ENCODE measurements at regions not wholly inside any gene's neighbourhood (a gene's known extent, or its start where the extent isn't known, plus 50 kb on each side); places are given as distances from the start of the nearest gene placed in this dataset.
A peak's percentile ranks its signal among the peaks of the same experiment; 100 is the strongest.
"Not testable (repeated sequence)": the region's sequence is repeated elsewhere in the genome, so short reads cannot be mapped to it uniquely, and the experiment has no call there.

DNA sequence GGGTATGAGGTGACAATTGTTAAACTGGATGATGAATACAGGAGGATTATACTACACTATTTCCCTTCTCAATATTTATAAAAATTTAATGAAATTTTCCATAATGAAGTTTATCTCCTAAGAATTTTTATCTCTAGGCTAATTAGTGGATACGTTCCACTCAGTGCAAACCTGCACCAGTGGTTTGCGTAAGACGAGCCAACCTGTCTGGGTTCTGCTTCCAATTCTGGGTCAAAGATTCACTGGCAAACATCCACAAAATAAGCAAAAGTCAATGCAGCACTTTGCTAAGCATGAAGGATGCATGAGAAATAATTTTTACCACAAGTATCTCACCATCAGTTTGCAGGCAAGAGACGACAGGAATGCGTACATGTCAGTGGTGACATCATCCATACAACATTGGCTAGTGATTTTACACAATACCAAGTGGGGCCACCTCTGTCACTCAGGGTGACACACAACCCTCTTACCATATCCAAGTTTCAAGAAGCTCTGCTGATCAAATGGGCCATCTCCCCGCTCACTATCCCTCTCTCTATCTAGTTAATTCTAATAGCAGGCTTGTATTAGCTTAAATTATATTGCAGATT is 51.7 kb downstream of the FAM50B start:
- peak; percentile 21 for DNase-seq

DNA sequence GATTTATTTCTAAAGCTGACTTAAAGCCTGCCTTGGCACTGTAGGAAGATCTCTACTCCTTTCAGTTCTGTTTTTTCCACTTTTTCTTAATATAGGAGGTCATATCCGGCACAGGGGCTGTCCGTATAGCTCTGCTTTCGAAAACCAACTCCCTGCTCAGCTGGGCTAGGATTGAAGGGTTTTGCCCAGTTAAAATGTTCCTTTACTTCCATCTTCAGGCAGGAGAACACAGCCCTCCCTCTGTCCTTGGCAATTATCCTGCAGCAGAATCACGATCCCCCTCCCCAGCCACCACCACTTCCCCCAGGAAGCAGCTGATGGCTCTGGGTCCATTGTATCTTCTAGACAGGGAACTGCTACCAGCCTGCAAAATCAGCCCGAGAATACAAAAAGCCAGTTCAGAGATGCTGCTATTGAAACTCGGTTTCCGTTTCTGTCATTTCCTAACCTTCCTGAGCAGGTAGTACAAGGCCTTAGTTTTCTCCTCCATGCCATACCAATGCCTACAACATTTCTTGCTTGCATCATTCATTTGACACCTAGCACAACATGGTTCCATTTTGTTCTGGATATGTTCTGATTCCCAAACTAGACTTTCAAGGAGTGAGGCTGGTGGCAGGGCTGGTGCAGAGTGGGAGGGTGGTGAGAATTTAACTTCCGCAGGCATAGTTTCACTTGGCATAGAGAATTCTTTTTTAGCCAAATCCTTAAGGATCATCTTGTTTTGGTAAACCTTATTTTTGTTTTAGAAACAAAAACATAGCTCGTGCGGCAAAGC is 53.9 kb downstream of the FAM50B start:
- DNase-seq = peak; percentile 70

- no peak for DNase-seq
Measured at GRCh38 chr6:3904518-3904917, 55.3 kb downstream of the FAM50B start.

DNA sequence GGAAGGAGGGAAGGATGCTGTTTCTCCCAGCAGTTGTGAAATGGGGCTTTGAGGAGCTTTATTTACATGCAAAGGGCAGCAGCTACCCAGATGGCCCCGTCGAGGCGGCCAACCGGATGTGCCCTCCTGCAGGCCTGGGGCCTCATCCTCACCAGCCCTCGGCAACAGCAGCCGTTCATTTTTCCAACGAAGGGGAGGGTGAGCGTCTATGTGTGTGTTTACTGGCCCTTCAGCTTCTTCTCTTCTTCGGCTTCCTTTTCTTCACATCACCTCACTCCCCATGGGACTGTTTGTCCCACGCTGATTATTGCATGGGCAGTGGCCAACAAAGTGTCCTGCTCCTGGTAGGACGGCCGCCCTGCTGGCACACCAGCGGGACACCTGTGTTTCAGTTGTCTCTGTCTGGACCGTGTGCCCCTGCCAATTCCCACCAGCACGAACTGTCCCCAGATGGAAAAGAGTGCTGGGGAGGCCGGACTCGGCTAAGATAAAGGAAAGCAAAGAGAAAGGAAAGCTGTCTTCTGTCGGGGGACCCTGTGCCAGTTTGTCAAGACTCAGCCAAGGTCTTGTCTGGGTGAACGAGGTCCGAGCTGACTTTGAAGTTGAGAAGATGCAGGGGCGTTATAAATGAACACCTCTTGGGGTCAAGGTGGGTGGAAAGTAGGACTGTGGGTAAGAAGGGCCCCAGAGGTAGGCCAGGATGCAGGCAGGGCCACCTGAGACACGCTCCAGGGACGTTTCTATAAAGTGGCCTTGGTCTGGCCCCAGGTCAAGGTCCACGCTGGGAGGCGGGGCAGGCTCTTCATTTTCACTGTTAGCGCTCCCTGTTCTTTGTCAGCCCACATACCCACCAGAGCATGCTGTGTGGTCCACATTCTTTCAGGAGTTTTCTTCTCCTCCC is 57.0 kb downstream of the FAM50B start:
- DNase-seq = no peak

- no peak for DNase-seq
Measured at GRCh38 chr6:3906846-3907151, 57.6 kb downstream of the FAM50B start.

DNA sequence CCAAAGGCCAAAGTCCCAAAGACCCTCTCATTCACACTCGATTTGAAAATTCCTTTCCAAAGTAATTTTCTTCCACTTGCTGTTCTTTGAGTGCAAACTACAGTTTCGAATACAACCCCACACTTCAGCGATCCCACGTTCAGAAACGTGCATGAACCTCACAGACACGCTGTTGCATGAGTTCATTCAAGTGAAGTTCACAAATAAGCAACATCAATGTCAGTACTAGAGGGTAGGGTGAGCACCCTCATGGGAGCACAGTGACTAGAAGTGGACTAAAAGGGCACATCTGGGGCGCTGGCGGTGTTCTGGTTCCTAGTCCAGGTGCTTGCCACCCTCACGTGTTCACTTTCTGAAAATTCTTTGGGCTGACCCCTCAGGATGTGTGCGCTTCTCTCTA is 59.0 kb downstream of the FAM50B start:
- no peak for DNase-seq

DNA sequence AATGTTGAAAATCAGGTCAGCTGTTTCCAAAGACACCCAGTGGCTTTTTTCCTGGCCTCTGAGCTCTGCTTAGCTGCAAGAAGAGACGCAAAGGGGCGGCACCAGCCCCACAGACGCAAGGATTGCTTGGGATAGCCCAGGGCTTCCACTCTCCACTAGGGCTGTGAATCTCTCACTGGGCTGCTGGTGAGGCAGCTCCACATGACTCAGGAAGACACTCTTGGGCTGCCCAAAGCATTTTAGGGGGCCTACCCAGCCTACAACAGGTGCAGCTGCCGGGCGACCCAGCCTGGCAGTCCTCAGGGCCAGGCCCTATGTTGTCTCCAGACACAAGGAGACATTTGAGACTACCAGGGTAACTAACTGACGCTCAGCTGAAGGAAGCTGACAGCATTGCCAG is 59.8 kb downstream of the FAM50B start:
- no peak for DNase-seq

DNA sequence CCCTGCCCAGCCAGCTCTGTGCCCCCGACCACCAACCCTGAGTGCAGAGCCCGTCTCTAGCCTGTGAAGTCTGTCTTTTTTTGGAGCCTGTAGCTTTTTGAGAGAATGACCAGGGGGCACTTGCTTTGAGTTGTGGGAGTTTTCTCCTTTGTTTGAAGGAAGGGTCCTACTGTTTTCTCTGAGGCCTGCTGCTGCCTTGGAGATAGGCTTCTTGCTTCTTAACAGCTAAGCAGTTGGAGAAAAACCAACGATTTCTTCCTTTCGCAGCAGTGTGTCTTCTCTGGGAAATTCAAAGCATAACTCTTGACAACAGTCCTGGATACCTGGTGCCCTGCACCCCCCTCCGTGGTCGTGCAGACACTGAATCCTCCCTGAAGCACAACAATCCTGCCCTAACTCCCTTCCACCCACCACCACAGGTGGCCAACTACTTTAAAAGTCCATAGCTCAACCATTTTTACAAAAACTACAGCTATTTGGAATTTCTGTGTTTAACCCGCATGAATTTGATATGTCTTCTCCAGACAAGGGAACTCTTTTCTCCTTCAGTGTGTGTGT is 61.0 kb downstream of the FAM50B start:
- no peak for DNase-seq

GRCh38 chr6:3911130-3911529 is 62.0 kb downstream of the FAM50B start:
- no peak for DNase-seq

DNA sequence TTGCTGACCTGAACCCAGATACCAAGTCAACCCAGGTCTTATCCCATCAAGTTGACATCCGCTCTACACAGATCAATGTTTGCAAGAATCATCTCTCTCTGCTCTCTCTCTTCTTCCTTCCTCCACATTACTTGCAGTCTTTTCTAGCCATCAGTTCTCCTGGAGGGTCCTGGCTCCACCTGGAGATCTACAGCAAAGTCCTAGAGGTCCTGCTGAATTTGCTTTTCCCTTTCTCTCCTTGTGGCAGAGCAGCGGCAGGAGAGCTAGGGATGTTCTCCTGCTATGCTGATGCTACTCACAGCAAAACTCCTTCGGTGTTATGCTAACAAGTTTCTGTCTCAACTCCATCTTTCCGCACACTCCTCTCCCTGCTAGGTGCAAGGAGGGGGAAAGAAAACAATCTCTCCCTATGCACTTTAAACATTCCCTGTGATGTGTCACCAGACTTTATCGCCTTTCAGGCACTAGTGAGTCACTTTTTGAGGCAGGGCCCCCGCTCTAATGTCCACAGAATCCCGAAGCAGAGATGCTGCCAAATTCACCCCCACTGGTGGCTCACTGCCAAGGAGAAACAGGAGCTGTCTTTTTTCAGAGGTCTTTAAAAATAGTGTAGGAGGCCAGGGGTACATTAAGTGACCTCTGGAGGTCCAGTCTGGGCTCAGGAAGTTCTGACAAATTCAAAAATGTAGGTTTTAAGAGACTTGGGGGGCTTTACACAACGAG is 62.6 kb downstream of the FAM50B start:
- no peak for DNase-seq

GRCh38 chr6:3912361-3913076 is 63.3 kb downstream of the FAM50B start:
- DNase-seq = no peak

- DNase-seq = no peak
Measured at GRCh38 chr6:3913077-3913957, 64.1 kb downstream of the FAM50B start.

- DNase-seq = no peak
Measured at GRCh38 chr6:3913958-3914337, 64.8 kb downstream of the FAM50B start.

- no peak for DNase-seq
Measured at GRCh38 chr6:3915076-3915791, 66.1 kb downstream of the FAM50B start.

- DNase-seq = no peak
Measured at GRCh38 chr6:3916211-3916610, 67.0 kb downstream of the FAM50B start.

- not testable (repeated sequence) for DNase-seq
Measured at GRCh38 chr6:3916749-3917148, 67.6 kb downstream of the FAM50B start.

DNA sequence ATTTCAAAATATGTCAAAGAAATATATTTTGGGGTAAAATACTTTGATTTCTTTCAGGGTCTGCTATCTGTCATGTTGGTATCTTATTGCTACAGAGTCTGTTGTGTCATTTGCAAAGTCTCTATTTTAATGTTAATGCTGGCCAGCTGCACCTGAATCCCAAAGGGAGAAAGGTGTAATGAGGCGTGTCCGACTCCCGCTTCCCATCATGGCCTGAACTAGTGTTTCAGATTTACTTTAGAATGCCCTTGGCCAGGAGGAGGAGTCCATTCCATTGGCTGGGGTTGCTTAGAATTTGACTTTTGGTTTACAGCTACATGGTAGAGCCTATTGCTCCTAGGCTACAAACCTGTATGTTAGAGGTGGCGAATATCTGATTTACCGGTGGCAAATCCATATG is 69.3 kb downstream of the FAM50B start:
- DNase-seq = no peak

- no peak for DNase-seq
Measured at GRCh38 chr6:3919130-3919628, 70.0 kb downstream of the FAM50B start.

- DNase-seq = no peak
Measured at GRCh38 chr6:3919849-3920248, 70.7 kb downstream of the FAM50B start.

GRCh38 chr6:3920321-3920720 is 71.1 kb downstream of the FAM50B start:
- no peak for DNase-seq

Measured in suppressor macrophage treated with lipopolysaccharide for 4 hours (primary cell).